ENCODE measurements at regions not wholly inside any gene's neighbourhood (a gene's known extent, or its start where the extent isn't known, plus 50 kb on each side); places are given as distances from the start of the nearest gene placed in this dataset.
A peak's percentile ranks its signal among the peaks of the same experiment; 100 is the strongest.

GRCh38 chr5:36739751-36740221 lies 133.4 kb downstream of the SLC1A3 start:
- intact Hi-C loops (cut with DNase I; ENCODE audit: low total_unique reads): loop anchor here (10.0 kb wide), 1 partner anchor 125 kb away; no protein-coding TSS in a partner anchor
- no peak for TF ChIP-seq POLR2A (IDR thresholded peaks at IDR 0.05)
- TF ChIP-seq EP300 (IDR thresholded peaks at IDR 0.05): no peak
- TF ChIP-seq CTCF (IDR thresholded peaks at IDR 0.05): peak in 5 of 7 experiments; percentile 76 to 86 (median 85)
- no peak for TF ChIP-seq POLR2AphosphoS5 (IDR thresholded peaks at IDR 0.05)
- 12 to 20% (median 16%) methylated on average over 5 of the region's 5 CpGs for WGBS, 5 donors
- H3K4me1 ChIP-seq: peaks cover 6 to 47% (median 35%) of the 10 kb centered on the region in 4 donors
- peak; percentile 85 for DNase-seq
- H3K4me3 ChIP-seq: no peak overlapping the region
- H3K9me3 ChIP-seq: no peaks in the 10 kb centered on the region
- H3K27ac ChIP-seq: peak overlapping the region in 4 of 5 donors; percentile 12 to 70 (median 56)
- H3K27me3 ChIP-seq: peaks cover 0 to 6% (median 0%) of the 10 kb centered on the region in 3 donors
- H3K36me3 ChIP-seq: no peaks in the 10 kb centered on the region

- TF ChIP-seq EP300 (IDR thresholded peaks at IDR 0.05) (no peak), POLR2AphosphoS5 (IDR thresholded peaks at IDR 0.05) (peak in 2 of 3 donors; percentile 26 to 63)
- 33 to 52% (median 47%) methylated on average over 7 to 8 of the region's 8 CpGs for WGBS, 5 donors
- peaks cover 6 to 52% (median 38%) of the 10 kb centered on the region in 4 donors for H3K4me1 ChIP-seq
- H3K27me3 ChIP-seq: no peaks in the 10 kb centered on the region
- peak overlapping the region; percentile 12 to 82 (median 58) for H3K27ac ChIP-seq
- intact Hi-C loops (cut with DNase I; ENCODE audit: low total_unique reads): no loop called here
- H3K9me3 ChIP-seq: no peaks in the 10 kb centered on the region
- H3K36me3 ChIP-seq: no peaks in the 10 kb centered on the region
- DNase-seq: peak in 1 of 2 donors; percentile 43
- H3K4me3 ChIP-seq: no peak overlapping the region
Measured at GRCh38 chr5:36740259-36740898, 134.0 kb downstream of the SLC1A3 start.

- 26 to 42% (median 32%) methylated on average over 7 of the region's 7 CpGs for WGBS, 5 donors
- intact Hi-C loops (cut with DNase I; ENCODE audit: low total_unique reads): no loop called here
- DNase-seq: peak; percentile 58 to 86
- Histone ChIP-seq H3K36me3 (no peaks in the 10 kb centered on the region), H3K27me3 (no peaks in the 10 kb centered on the region), H3K9me3 (no peaks in the 10 kb centered on the region), H3K4me3 (no peak overlapping the region), H3K4me1 (peaks cover 6 to 59% (median 42%) of the 10 kb centered on the region in 4 donors), H3K27ac (peak overlapping the region in 3 of 5 donors; percentile 32 to 70 (median 58))
- TF ChIP-seq CTCF (IDR thresholded peaks at IDR 0.05) (peak in 1 of 7 experiments; percentile 3), POLR2A (IDR thresholded peaks at IDR 0.05) (no peak), EP300 (IDR thresholded peaks at IDR 0.05) (no peak), POLR2AphosphoS5 (IDR thresholded peaks at IDR 0.05) (peak in 1 of 3 donors; percentile 53)
Measured at GRCh38 chr5:36741128-36741527, 134.7 kb downstream of the SLC1A3 start.

- Histone ChIP-seq H3K36me3 (no peaks in the 10 kb centered on the region), H3K27me3 (no peaks in the 10 kb centered on the region), H3K27ac (peak overlapping the region; percentile 76 to 91 (median 86)), H3K4me1 (peaks cover 6 to 57% (median 43%) of the 10 kb centered on the region in 4 donors), H3K4me3 (peak overlapping the region; percentile 55 to 64 (median 58)), H3K9me3 (no peaks in the 10 kb centered on the region)
- WGBS, 5 donors: 10 to 13% (median 13%) methylated on average over 21 to 22 of the region's 22 CpGs
- TF ChIP-seq EP300 (IDR thresholded peaks at IDR 0.05) (no peak), CTCF (IDR thresholded peaks at IDR 0.05) (peak in 5 of 7 experiments; percentile 46 to 68 (median 58))
- intact Hi-C loops (cut with DNase I; ENCODE audit: low total_unique reads): no loop called here
- peak; percentile 76 to 90 for DNase-seq
Measured at GRCh38 chr5:36743891-36744772, 132.4 kb upstream of the NIPBL start.
